Fibroblast of skin of back (primary cell): ENCODE measurements at regions not wholly inside any gene's neighbourhood (a gene's known extent, or its start where the extent isn't known, plus 50 kb on each side); places are given as distances from the start of the nearest gene placed in this dataset.

Experiments
- DNase-seq: peaks from one replicate; pipeline ENCODE4 v3.0.0-alpha.2; 2013

DNA sequence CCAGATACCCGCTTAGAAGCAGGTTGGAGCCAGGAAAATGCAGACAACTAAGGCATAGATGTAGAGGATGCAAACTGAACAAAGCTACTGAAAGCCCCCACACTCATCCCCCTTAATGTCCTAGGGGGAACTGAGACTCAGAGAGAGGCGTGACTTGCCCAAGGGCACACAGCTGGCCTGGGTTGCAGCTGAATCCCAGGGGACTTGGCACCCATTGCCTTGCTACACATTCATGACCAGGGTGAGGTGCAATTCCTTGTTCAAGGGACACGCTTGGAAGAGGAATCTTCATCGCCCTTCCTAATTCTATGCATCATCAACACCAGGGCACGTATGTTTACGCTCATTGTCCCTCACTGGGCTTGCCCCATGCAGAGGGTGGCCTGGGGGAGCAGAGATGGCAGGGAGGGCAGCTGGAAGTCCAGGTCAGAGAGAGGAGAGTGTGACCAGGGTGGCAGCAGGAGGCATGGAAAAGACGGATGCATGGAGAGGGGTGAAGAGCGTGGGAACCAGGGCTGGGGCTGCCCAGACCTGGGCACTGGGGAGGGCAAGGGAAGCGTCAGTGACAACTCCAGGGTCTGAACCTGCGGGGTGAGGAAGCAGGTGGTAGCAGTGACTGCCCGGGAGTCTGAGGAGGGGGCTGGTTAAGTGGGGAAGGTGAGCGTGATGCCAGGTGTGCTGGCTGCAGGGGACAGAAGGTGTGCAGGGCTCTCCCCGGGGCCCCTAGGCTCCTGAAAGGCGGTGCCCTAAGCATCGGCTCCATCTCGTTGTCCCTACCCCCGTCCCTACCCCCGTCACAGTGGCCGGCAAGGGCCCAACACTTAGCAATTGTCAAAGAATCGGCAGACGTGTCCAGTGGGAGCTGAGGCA, 267.1 kb upstream of the TNRC6C start:
- no peak for DNase-seq

DNA sequence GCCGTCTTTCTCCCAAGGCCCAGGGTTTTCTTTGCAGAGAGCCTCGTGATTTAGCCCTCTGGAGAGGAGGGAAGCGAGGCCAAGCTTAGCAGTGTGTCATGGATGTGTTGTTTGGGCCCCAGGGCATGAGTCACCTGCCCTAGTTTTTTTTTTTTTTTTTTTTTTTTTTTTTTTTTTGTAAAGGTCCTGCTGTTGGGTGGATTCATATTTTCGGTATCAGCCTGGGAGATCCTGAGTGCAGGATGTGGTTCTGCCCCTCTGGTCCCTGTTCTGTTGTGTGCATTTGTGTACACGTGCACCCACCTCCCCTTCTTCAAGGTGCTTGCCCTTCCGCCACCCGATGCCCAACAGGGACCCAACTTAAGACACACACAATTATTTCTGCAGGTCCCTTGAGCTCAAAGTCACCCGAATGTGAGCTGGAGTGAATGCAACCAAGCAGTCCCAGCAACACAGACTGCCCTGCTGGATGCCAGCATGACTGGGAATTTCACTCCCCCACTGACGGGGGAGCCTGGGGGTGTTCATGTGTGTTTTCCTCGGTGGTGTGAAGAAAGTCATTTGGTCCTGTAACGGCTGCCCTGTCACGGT, 265.8 kb upstream of the TNRC6C start:
- DNase-seq = peak; percentile 17

DNA sequence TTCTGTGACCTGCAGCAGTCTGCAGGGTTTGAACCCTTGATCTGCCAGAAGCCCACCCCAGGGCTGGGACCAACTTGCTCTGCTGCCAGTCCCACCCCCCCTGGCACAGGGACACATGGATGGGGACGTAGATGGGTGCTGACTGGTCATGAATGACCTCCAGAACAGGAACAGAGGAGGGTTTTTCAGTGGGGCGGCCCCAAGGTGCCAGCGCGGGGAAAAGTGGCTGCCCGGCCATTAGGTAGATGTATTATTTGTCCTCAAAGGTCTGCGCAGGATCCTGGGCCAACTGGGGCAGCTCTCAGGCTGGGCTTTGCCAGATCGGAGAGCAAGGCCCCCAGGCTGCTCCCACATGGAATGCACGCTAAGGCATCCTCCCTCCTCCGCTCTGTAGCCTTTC, 265.2 kb upstream of the TNRC6C start:
- no peak for DNase-seq

DNA sequence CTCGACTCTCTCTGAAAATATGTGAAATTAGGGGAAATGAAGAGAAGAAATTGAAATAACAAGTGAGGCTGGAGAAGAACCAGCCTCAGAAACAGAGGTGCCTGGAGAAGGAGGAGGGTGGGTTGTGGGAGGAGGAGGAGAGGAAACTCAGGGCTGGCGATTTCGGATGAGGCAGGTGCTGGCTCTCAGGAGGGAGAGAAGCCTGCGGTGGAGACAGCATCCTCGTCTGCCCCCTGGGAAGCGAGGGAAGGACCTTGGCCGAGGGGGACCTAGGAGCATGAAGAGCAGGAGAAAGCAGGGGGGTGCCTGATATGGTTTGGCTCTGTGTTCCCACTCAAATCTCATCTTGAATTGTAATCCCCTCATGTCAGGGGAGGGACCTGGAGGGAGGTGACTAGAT, 264.7 kb upstream of the TNRC6C start:
- DNase-seq = no peak

DNA sequence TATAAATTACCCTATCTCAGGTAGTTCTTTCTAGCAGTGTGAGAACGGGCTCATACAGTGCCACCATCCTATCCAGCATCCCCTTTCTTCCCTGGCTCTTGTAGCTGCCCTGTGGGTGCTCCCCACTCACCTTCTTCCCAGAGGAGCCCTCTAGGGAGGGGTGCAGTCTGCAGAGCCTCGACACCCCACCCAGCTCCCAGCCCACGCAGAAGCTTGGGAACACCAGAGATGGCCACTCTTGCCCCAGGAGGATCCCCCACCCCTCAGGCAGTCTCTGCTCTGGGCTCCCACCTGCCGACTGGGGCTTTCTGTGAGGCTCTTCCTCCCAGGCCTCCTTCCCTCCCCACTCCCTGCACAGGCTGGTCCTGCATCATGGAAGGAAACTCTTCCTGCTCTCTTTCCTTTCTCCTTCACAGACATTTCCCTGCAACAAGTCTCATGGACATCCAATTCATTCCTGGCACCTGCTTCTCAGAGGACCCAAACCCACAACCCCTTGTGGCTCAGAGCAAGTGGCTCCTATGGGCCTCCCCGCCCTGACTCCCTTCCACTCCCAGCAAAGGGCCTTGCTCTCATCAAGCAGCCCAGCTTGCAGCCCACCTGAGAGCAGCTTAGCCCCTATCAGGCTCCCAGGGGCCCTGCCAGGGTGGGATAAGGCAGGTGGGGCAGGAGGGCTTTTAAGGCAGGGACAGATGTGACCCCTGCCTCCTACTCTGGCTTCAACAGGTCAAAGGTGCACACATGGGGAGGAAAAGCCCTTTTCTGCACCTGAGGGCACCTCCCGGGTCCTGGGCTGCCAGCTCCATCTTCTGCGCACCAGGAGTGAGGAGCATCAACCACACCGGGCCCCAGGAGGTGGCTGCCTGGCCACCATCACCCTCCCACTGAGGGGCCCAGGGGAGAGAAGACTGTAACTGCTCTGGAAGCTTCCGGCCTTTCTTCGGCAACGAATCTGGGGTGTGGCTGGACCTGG, 263.8 kb upstream of the TNRC6C start:
- no peak for DNase-seq

DNA sequence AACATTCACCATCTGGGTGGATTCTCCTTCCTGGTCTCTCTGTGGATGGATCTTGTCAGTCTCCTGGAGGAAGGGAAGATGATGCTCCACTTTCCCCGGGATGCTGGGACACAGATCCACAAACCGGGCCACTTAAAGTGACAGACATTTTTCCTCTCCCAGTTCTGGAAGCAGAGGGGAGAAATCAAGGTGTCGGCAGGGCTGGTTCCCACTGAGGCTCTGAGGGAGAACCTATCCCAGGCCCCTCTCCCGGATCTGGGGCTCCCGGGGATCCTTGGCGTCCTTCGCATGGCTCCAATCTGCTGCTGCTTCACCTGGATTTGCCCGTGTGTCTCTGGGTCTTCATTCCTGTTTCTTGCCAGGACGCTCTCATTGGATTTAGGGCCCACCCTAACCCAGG, 263.1 kb upstream of the TNRC6C start:
- no peak for DNase-seq

DNA sequence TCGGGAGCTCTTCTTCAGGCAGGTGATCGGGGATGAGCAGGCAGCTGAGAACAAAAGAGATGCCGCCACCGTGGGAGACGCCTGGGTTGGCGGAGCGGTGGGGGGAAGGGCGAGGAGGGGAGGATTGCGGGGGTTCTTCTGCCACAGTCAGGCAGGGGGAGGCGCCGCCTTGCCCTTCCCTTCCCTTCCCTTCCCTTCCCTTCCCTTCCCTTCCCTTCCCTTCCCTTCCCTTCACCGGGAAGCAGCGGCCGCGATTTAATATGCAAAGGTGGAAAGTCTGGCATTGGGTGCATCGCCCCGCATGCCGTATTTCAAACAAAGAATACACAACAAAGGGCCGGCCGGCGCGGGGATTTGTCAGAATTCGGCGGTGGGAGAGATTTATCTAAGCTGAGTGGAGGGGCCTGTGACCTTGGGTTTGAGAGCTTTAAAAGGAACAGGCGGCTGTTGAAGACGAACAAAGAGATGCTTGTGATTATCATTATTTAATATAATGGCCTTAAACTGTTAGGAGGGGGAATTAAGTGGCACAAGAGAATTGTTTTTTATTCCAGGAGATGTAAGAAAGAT, 262.3 kb upstream of the TNRC6C start:
- DNase-seq = no peak

DNA sequence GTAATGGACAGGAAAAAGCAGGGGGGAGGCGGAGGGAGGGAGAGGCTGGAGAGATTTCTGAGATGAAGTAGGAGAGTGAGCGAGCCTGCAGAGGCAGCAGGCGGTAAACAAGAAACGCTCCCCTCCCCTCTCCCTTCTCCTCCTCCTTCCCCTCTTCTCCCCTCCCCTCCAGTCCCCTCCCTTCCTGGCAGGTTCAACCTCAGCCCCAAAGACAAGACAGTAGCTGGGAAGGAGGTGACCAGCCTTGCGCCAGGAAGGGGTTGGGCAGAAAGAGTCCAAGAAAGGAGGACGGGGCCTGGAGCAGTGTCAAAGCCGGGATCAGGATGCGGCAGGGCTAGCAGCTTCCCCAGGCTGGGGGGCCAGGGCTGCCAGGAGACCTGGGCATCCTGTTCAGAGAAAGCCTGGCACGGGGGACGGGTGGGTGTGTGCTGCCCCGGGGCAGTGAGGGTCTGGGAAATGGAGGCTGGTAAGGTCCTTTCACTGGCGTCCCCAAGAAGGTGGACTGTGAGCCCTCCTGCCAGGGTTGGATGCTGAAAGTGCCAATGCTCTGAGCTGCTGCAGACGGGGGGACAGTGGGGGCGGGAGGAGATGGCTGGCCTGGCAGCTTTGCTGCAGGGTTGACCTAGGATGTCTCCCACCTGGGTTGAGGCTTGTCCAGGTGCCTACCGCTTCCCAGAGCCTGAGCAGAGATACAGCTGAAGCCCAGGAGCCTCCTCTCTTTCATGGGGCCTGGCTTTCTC, 261.6 kb upstream of the TNRC6C start:
- no peak for DNase-seq

DNA sequence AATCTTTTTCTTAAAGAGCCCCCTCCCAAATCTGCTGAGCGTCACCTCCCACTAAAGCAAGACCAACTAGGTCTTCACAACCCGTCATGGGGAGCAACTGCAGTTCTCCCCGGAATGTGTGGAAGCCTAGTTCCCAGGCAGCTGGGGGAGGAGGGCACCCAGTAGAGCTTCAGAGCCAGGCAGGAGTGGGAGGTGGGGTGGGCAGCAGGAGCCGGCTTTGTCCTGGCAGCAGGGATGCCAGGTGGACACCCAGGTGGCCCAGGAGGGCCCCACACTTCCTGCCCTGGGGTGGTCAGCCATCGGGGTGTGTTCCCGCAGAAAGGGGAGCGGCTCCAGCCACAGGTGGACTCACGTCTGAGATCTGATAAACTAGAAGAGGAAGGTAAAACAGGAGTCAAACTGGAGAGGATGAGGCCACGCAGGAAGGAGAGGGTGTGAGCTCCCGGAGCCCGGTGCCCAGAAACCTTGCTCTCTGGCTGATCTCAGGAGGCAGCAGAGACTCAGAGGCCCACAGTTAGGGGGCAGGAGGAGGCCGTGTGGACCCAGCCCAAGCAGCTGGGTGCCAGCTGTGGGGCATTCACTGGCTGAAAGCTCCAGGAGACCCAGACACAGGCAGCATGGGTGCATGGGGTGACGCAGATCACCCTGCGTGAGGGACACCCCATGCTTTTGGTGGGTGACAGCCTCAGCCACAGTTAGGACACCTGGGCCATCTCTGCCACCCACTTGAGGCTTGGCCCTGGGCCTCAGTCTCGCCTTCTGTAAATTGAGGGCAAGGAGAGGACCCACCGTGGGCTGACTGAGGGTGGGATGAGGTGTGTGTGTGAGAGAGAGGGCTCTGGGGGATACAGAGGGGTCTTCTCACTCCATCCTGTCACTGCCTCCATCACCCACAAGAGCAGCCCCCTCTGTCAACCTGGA, 260.8 kb upstream of the TNRC6C start:
- no peak for DNase-seq

DNA sequence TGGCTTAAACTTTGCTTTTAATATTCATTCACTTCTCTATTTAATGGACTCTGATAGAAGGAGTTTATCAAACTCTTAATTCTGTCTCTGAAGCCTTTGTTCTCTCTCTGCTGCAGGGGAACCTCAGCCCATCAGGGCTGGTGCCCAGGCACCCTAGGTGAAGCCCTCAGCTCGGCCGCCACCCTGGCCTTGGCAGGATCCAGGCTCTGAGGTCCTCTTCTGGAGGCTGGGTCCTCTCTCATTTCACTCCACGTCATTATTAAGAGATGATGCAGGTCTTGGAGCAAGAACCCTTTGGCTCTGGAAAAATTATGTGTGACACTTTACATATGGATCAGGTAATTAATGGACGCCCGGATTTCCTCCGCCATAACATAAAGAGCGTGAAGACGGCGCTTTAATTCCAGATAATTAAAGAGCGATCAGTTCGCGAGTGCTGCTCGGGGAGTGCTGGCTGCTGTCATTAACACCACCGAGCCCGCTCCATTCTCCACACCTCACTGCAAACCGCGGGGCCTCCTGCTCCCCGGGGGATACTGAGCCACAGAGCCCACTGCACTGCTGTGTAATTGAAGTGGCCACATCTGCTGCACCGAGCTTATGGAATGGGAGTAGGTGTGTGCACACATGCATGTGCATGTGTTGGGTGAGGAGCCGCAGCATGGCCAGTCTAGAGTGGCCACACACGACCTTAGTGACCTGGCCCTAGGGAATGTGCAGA, 259.4 kb upstream of the TNRC6C start:
- no peak for DNase-seq

DNA sequence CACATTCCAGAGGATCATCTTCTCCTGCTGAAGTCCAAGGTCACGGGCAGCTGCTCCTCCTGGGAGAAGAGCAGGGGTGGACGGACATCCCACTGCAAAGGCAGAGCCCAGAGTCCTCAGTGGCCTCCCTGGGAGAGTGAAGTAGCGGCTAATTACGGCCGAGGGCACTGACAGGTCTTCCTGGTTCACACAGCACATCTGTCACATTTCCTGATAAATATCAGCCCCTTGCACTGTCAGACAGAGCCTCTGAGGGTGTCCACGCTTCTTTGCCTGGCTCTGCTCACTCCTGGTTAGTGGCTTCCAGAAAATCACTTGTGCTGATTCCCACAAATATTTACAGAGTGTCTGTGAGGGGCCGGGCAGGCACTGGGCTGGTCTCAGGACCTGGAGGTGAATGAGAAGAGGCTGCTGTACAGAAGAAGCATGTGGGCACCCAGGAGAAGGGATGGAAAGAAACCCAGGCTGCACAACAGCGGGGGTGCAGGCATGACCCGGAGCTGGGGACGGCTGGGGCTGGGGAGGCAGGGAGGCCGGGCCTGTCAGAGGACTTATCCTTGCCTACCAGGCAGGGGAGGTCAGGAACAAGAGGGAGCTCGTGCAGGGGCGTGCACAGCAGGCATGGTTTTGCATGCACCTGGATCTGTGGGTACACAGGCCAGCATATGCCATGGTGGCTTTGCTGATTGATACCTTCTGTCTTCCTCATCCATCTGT, 258.2 kb upstream of the TNRC6C start:
- no peak for DNase-seq

DNA sequence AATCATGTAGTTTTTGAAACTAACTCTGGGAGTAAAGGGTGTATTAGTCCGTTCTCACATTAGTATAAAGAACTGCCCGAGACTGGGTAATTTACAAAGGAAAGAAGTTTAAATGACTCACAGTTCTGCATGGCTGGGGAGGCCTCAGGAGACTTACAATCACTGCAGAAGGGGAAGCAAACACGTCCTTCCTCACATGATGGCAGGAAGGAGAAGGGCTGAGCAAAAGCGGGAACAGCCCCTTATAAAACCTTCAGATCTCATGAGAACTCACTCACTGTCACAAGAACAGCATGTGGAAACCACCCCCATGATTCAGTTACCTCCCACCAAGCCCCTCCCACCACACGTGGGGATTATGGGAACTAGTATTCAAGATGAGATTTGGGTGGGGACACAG, 256.5 kb upstream of the TNRC6C start:
- no peak for DNase-seq

DNA sequence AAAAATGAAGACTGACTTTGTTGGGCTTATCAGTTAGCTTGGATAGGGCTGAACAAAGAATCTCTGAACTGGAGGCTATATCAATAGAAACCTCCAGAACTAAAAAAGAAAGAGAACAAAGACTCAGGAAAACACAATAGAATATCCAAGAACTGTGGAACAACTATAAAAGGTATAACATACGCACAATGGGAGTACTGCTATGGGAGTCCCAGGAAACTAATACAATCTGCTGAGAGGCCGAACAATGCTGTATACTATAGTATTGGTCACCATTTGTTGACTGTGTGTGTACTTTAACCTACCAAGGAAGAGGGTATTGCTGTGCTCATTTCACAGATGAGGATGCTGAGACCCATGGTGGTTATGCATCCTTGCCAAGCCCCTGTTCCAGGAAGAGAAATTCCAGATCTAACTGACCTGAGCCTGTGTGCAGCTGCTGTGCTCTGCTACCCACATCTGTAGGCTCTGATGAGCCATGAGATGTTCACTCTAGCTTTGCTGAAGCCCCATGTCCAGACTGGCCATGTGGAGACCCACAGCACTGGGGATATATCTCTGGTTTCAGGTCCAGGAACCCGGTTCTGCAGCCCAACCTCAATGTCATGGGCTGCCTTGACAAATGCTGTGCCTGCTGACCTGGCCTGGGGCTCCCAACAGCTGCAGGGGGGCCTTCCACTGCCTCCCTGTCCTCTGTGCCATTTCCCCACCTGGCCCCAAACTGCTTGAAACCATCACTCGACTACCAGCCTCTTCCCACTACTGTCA, 254.3 kb upstream of the TNRC6C start:
- DNase-seq = no peak

DNA sequence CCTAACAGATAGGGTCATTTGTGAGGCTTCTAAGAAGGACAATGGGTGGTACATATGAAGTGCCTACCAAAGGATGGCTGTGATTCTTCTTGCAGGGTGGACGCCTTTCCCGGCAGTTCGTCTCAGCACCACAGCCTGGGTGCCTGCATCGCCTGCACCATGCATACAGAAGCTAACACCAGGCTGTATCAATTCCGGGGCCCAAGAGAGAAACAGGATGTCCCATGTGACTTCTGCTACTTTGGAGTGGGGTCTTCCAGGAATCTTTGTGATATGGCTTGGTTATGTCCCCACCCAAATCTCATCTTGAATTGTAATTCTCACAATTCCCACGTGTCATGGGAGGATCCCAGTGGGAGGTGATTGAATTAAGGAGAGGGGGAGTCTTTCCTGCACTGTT, 251.6 kb upstream of the TNRC6C start:
- DNase-seq = no peak

DNA sequence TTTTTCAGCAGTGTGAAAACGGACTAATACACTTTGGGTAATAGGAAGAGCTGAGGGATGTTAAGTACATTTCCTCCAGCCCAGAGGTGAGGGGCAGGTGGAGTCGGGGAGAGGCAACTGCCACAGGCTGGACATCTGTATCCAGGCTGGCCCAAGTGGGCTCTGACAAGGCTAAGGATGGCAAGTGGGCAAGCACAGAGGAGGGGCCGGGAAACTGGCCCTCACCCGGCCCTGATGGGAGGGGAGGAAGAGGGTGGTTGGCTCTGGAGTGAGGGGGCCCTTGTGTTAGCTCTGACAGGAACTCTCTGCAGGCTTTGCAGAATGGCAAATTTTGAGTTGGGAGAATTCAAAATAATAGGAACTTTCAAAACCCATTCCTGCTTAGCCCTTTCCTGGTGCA, 251.0 kb upstream of the TNRC6C start:
- DNase-seq = no peak

DNA sequence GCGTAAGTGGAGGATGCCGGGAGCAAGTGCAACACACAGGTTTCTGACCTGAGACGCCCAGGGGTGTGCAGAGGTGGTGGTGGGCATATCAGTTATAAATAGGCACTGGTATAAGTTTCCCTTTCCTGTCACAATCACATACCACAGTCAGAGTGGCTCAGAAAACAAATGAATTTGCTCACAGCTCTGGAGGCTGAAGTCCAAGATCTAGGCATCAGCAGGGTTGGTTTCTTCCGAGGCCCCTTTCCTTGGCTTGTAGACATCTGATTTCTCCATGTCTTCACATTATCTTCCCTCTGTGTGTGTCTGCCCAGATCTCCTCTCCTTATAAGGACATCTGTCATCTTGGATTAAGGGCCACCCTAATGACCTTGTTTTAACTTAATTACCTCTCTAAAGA, 250.5 kb upstream of the TNRC6C start:
- no peak for DNase-seq

DNA sequence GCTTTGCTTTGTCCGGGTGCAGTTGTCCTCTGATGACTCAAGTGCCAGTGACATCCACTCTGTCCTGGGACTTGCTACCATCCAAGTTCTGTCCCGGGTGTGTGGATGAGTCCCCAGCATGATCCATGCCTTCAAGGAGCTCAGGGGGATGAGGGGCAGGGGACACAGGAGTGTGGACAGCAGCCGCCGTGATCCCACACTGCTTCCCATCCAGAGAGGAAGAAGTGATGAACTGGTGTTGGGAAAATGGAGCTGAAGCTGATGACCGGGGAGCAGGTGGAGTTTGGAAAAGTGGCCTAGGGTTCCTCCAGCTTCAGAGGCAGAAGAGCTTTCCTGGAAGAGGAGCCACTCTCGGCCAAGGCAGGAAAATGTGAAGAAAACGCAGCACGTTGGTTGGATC, 249.6 kb upstream of the TNRC6C start:
- DNase-seq = no peak

DNA sequence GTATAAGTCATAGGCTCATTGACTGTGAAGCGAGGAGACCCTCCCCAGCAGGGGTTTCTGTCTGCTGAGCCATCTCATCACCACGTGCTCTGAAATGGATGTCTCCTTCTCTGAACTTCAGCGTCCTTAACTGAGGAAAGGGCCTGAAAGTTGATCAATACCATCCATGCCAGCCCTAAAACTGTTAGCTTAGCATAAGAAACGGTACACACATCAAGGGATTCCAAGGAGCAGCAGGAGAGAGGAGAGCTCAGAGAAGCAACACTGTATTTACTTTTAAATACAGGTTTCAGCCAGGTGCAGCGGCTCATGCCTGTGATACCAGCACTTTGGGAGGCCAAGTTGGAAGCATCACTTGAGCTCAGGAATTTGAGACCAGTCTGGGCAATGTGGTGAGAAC, 248.9 kb upstream of the TNRC6C start:
- DNase-seq = no peak

DNA sequence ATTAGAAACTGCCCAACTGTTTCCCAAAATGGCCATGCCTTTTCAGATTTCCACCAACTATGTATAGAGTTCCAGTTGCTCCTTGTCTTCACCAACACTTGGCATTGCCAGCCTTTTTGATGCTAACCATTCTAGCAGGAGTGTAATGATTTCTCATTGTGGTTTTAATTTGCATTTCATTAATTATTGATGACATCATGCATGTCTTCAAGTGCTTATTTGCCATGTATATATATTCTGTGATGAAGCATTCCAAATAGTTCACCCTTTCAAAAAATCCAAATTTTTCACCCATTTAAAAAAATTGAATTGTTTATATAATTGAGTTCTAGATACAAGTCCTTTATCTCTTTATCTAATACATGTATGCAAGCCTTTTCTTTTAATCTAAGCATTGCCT, 245.9 kb upstream of the TNRC6C start:
- DNase-seq = no peak
